OCI-LY1 (cell line): ENCODE measurements at regions not wholly inside any gene's neighbourhood (a gene's known extent, or its start where the extent isn't known, plus 50 kb on each side); places are given as distances from the start of the nearest gene placed in this dataset.

Experiments used
- H2AFZ ChIP-seq: fragments of 200-600 bp; sonication (generic), shearing (Covaris generic); 2 replicates; pipeline ENCODE4 v1.6.0; 2014; ENCODE audit warnings: antibody characterized with exemption, mild to moderate bottlenecking, low read length
- H3F3A ChIP-seq: fragments of 200-600 bp; sonication (generic), shearing (Covaris generic); 2 replicates; pipeline ENCODE4 v1.6.0; 2014; ENCODE audit warnings: mild to moderate bottlenecking, antibody characterized with exemption, low read length, moderate library complexity; ENCODE audit not compliant: insufficient read depth
- H3K27ac ChIP-seq: fragments of 200-600 bp; sonication (generic); 2 replicates; pipeline ENCODE4 v1.5.1; 2014; ENCODE audit warnings: low read length, mixed run types, mild to moderate bottlenecking, low read depth; ENCODE audit not compliant: poor library complexity, severe bottlenecking
- H3K27me3 ChIP-seq: fragments of 200-600 bp; sonication (generic); 2 replicates; pipeline ENCODE4 v1.6.0; 2014; ENCODE audit warnings: antibody characterized with exemption, mild to moderate bottlenecking, low read length, moderate library complexity; ENCODE audit not compliant: insufficient read depth
- H3K36me3 ChIP-seq: fragments of 200-600 bp; sonication (generic); 2 replicates; pipeline ENCODE4 v1.6.1; 2014; ENCODE audit warnings: mild to moderate bottlenecking, antibody characterized with exemption, low read length, moderate library complexity, mixed read lengths; ENCODE audit not compliant: insufficient read depth
- H3K4me1 ChIP-seq: fragments of 200-600 bp; sonication (generic); 2 replicates; pipeline ENCODE4 v1.5.1; 2014; ENCODE audit warnings: mild to moderate bottlenecking, low read length, moderate library complexity; ENCODE audit not compliant: insufficient read depth, severe bottlenecking
- H3K4me2 ChIP-seq: fragments of 200-600 bp; sonication (generic), shearing (Covaris generic); 2 replicates; pipeline ENCODE4 v1.6.1; 2014; ENCODE audit warnings: low read length
- H3K4me3 ChIP-seq: fragments of 200-600 bp; sonication (generic); 2 replicates; pipeline ENCODE4 v1.5.1; 2014; ENCODE audit warnings: low read length, low read depth, mild to moderate bottlenecking, mixed read lengths; ENCODE audit not compliant: poor library complexity, severe bottlenecking
- H3K79me2 ChIP-seq: fragments of 200-600 bp; shearing (Covaris generic); 2 replicates; pipeline ENCODE4 v1.6.1; 2016; ENCODE audit warnings: mixed run types, low read length, mixed read lengths; ENCODE audit not compliant: insufficient read depth
- H3K9ac ChIP-seq: fragments of 200-600 bp; sonication (generic), shearing (Covaris generic); 2 replicates; pipeline ENCODE4 v1.6.1; 2014; ENCODE audit warnings: mild to moderate bottlenecking, low read length, mixed read lengths
- H3K9me2 ChIP-seq: fragments of 200-600 bp; sonication (generic), shearing (Covaris generic); 2 replicates; pipeline ENCODE4 v1.6.1; 2014; ENCODE audit warnings: low read depth, mild to moderate bottlenecking, low read length, mixed read lengths
- H3K9me3 ChIP-seq: fragments of 200-600 bp; shearing (Covaris generic); 2 replicates; pipeline ENCODE4 v1.6.1; 2014; ENCODE audit warnings: low read length, mixed read lengths
- H4K20me1 ChIP-seq: fragments of 200-600 bp; sonication (generic), shearing (Covaris generic); 2 replicates; pipeline ENCODE4 v1.6.0; 2016; ENCODE audit warnings: mild to moderate bottlenecking, low read length; ENCODE audit not compliant: insufficient read depth
- CTCF ChIP-seq: fragments of 200-600 bp; sonication (generic), shearing (Covaris generic); IDR thresholded peaks from 2 replicates; pipeline ENCODE4 v1.5.1; 2017; ENCODE audit warnings: mild to moderate bottlenecking, antibody characterized with exemption, low read length, moderate library complexity, mixed read lengths
- EZH2 ChIP-seq: fragments of 200-600 bp; sonication (generic), shearing (Covaris generic); IDR thresholded peaks from 2 replicates; pipeline ENCODE4 v1.8.0; 2017; ENCODE audit warnings: borderline replicate concordance, mixed run types, mild to moderate bottlenecking, antibody characterized with exemption, low read length, moderate library complexity, mixed read lengths

- H3K4me2 ChIP-seq, result no peak overlapping the region
- no peak overlapping the region for H3K9ac ChIP-seq
- no peaks in the 10 kb centered on the region for H3K27me3 ChIP-seq
- H2AFZ ChIP-seq, result no peak overlapping the region
- H3K4me3 ChIP-seq, result no peak overlapping the region
- H3K36me3 ChIP-seq, result no peaks in the 10 kb centered on the region
- no peak overlapping the region for H3K27ac ChIP-seq
- TF ChIP-seq CTCF, result no peak
- no peak for TF ChIP-seq EZH2
- no peaks in the 10 kb centered on the region for H3K9me3 ChIP-seq
- no peaks in the 10 kb centered on the region for H3F3A ChIP-seq
- no peaks in the 10 kb centered on the region for H3K9me2 ChIP-seq
- no peaks in the 10 kb centered on the region for H3K79me2 ChIP-seq
- no peaks in the 10 kb centered on the region for H3K4me1 ChIP-seq
- H4K20me1 ChIP-seq, result no peaks in the 10 kb centered on the region
Observed at GRCh38 chr15:70291305-70292075, 193.8 kb upstream of the TLE3 start.

- Histone ChIP-seq H3K4me2 (no peak overlapping the region), H3K36me3 (no peaks in the 10 kb centered on the region), H3K4me1 (no peaks in the 10 kb centered on the region), H4K20me1 (no peaks in the 10 kb centered on the region), H3K4me3 (no peak overlapping the region), H3K79me2 (no peaks in the 10 kb centered on the region), H3K27me3 (no peaks in the 10 kb centered on the region), H3F3A (no peaks in the 10 kb centered on the region), H3K9ac (no peak overlapping the region), H3K9me3 (no peaks in the 10 kb centered on the region), H2AFZ (no peak overlapping the region), H3K27ac (no peak overlapping the region), H3K9me2 (no peaks in the 10 kb centered on the region)
- TF ChIP-seq CTCF (no peak), EZH2 (no peak)
Observed at GRCh38 chr15:70290708-70291107, 193.0 kb upstream of the TLE3 start.

- H3K4me1 ChIP-seq, result no peaks in the 10 kb centered on the region
- no peaks in the 10 kb centered on the region for H3K79me2 ChIP-seq
- no peaks in the 10 kb centered on the region for H4K20me1 ChIP-seq
- no peaks in the 10 kb centered on the region for H3F3A ChIP-seq
- H3K4me2 ChIP-seq, result no peak overlapping the region
- no peaks in the 10 kb centered on the region for H3K9me3 ChIP-seq
- no peak overlapping the region for H3K27ac ChIP-seq
- no peak overlapping the region for H3K9ac ChIP-seq
- H3K27me3 ChIP-seq, result no peaks in the 10 kb centered on the region
- no peaks in the 10 kb centered on the region for H3K36me3 ChIP-seq
- TF ChIP-seq EZH2 (no peak), CTCF (no peak)
- no peak overlapping the region for H2AFZ ChIP-seq
- H3K4me3 ChIP-seq, result no peak overlapping the region
- H3K9me2 ChIP-seq, result no peaks in the 10 kb centered on the region
Observed at GRCh38 chr15:70289191-70289955, 191.7 kb upstream of the TLE3 start.
